OCI-LY7 (cell line): ENCODE measurements at regions not wholly inside any gene's neighbourhood (a gene's known extent, or its start where the extent isn't known, plus 50 kb on each side); places are given as distances from the start of the nearest gene placed in this dataset.

ENCODE experiments used
- EZH2phosphoT487 ChIP-seq: fragments of 200-600 bp; sonication (generic); IDR thresholded peaks from 2 replicates; pipeline ENCODE4 v1.6.1; 2018; ENCODE audit warnings: low read depth, borderline replicate concordance, mild to moderate bottlenecking, mixed run types, antibody characterized with exemption, low read length, moderate library complexity, mixed read lengths
- TF ChIP-seq, protein P1 (sequence below): fragments of 200-600 bp; sonication (generic); conservative IDR thresholded peaks from 2 replicates; pipeline ENCODE4 v1.5.1; 2014; ENCODE audit warnings: mild to moderate bottlenecking, antibody characterized with exemption, low read length, moderate library complexity, mixed read lengths

GRCh38 chr21:28523367-28523766, 469.3 kb downstream of the LTN1 start:
- TF ChIP-seq, protein P1, sequence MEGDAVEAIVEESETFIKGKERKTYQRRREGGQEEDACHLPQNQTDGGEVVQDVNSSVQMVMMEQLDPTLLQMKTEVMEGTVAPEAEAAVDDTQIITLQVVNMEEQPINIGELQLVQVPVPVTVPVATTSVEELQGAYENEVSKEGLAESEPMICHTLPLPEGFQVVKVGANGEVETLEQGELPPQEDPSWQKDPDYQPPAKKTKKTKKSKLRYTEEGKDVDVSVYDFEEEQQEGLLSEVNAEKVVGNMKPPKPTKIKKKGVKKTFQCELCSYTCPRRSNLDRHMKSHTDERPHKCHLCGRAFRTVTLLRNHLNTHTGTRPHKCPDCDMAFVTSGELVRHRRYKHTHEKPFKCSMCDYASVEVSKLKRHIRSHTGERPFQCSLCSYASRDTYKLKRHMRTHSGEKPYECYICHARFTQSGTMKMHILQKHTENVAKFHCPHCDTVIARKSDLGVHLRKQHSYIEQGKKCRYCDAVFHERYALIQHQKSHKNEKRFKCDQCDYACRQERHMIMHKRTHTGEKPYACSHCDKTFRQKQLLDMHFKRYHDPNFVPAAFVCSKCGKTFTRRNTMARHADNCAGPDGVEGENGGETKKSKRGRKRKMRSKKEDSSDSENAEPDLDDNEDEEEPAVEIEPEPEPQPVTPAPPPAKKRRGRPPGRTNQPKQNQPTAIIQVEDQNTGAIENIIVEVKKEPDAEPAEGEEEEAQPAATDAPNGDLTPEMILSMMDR: no peak
- TF ChIP-seq EZH2phosphoT487: no peak
